NT2/D1 (cell line): ENCODE measurements at regions not wholly inside any gene's neighbourhood (a gene's known extent, or its start where the extent isn't known, plus 50 kb on each side); places are given as distances from the start of the nearest gene placed in this dataset.

ENCODE experiments used
- SUZ12 ChIP-seq: IDR thresholded peaks from 2 replicates; pipeline ENCODE4 v1.6.1; 2011; ENCODE audit not compliant: insufficient read length, insufficient read depth; ENCODE audit errors: extremely low read depth
- YY1 ChIP-seq: IDR thresholded peaks from 2 replicates; pipeline ENCODE4 v1.6.1; 2011; ENCODE audit not compliant: insufficient read length, insufficient read depth
- ZNF274 ChIP-seq: IDR thresholded peaks from 2 replicates; pipeline ENCODE4 v1.6.1; 2011; ENCODE audit warnings: mild to moderate bottlenecking, low read depth, low read length

- TF ChIP-seq SUZ12, result no peak
- TF ChIP-seq YY1, result no peak
- TF ChIP-seq ZNF274, result no peak
Measured at GRCh38 chr17:77782201-77782600, 176.3 kb upstream of the TNRC6C start.
